Ishikawa (cell line): ENCODE measurements at regions not wholly inside any gene's neighbourhood (a gene's known extent, or its start where the extent isn't known, plus 50 kb on each side); places are given as distances from the start of the nearest gene placed in this dataset.

Experiments used
- EP300 ChIP-seq: IDR thresholded peaks from 2 replicates; pipeline ENCODE4 v1.6.1; 2012; ENCODE audit warnings: borderline replicate concordance
- FOXM1 ChIP-seq: IDR thresholded peaks from 2 replicates; pipeline ENCODE4 v1.6.1; 2012; ENCODE audit warnings: low read depth, borderline replicate concordance
- REST ChIP-seq: IDR thresholded peaks from 2 replicates; pipeline ENCODE4 v1.6.1; 2012; ENCODE audit warnings: low read depth, mild to moderate bottlenecking
- TAF1 ChIP-seq: IDR thresholded peaks from 2 replicates; pipeline ENCODE4 v1.6.1; 2012; ENCODE audit warnings: low read depth, mild to moderate bottlenecking

DNA sequence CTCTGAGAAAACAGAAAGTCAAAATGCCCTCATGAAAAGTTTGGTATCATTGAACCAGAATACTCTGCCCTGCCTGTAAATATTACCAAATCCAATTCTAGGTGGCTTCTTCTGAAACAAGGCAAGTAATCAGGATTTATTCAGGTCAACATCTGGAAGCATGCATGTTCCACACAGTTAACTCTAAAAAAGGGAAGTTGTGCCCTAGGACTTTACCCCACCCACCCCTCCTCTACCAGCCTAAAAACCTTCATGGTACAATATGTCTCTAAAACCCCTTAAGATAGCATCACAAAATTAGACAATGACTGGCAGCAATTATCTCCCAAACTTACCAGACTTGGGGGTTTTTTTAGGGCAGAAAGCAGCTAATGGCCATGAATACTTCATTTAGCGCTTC is 414.8 kb upstream of the SLC30A5 start:
- TF ChIP-seq REST = no peak
- no peak for TF ChIP-seq FOXM1
- TF ChIP-seq TAF1 = no peak
- no peak for TF ChIP-seq EP300
